Spleen (tissue), 11 donors: ENCODE measurements at regions not wholly inside any gene's neighbourhood (a gene's known extent, or its start where the extent isn't known, plus 50 kb on each side); places are given as distances from the start of the nearest gene placed in this dataset.

Experiments used
- DNase-seq: peaks from one replicate; pipeline ENCODE4 v3.0.0-alpha.2; 2020
- H3K27ac ChIP-seq, 8 donors: fragments of 200-600 bp; sonication (generic) in 7 of 8; 1 replicate in 4 of 8; 2 replicates in 4 of 8; pipeline versions ENCODE4 v1.5.0 to v1.8.0; 2016 to 2021; ENCODE audit warnings: inconsistent platforms in 4 of 8, mild to moderate bottlenecking in 4 of 8, moderate library complexity in 1 of 8
- H3K27me3 ChIP-seq, 7 donors: fragments of 200-600 bp; sonication (generic) in 6 of 7; replicated peaks in 1 of 7; 1 replicate in 4 of 7; 2 replicates in 3 of 7; pipeline versions ENCODE4 v1.5.0 to v1.8.0; 2016 to 2021; ENCODE audit warnings: inconsistent platforms in 3 of 7, mild to moderate bottlenecking in 1 of 7
- H3K36me3 ChIP-seq, 6 donors: fragments of 200-600 bp; sonication (generic) in 5 of 6; 1 replicate in 4 of 6; 2 replicates in 2 of 6; pipeline versions ENCODE4 v1.5.0 to v1.8.0; 2016 to 2021; ENCODE audit warnings: inconsistent platforms in 2 of 6
- H3K4me1 ChIP-seq, 6 donors: fragments of 200-600 bp; sonication (generic) in 5 of 6; 1 replicate in 3 of 6; 2 replicates in 3 of 6; pipeline versions ENCODE4 v1.5.0 to v1.8.0; 2016 to 2021; ENCODE audit warnings: inconsistent platforms in 3 of 6
- H3K4me3 ChIP-seq, 8 donors: fragments of 200-600 bp; sonication (generic) in 7 of 8; 1 replicate in 4 of 8; 2 replicates in 4 of 8; pipeline versions ENCODE4 v1.5.0 to v1.8.0; 2016 to 2021; ENCODE audit warnings: inconsistent platforms in 4 of 8, mild to moderate bottlenecking in 4 of 8, moderate library complexity in 2 of 8
- H3K9me3 ChIP-seq, 8 donors: fragments of 200-600 bp; sonication (generic) in 7 of 8; 1 replicate in 4 of 8; 2 replicates in 4 of 8; pipeline versions ENCODE4 v1.5.0 to v1.8.0; 2016 to 2021; ENCODE audit warnings: inconsistent platforms in 4 of 8
- CTCF ChIP-seq, 11 experiments: fragments of 200-600 bp in 7 of 11; fragments of 450-650 bp in 4 of 11; sonication (generic) in 4 of 11; IDR thresholded peaks in 8 of 11; conservative IDR thresholded peaks in 3 of 11; 1 replicate in 7 of 11; 2 replicates in 4 of 11; pipeline versions ENCODE4 v1.4.0 to v1.8.0; 2016 to 2021; ENCODE audit warnings: antibody characterized with exemption in 11 of 11, inconsistent platforms in 4 of 11, mild to moderate bottlenecking in 1 of 11
- POLR2A ChIP-seq, 3 donors: fragments of 450-650 bp; IDR thresholded peaks; one replicate each; pipeline ENCODE4 v1.5.1; 2017; ENCODE audit warnings: antibody characterized with exemption in 3 of 3, mild to moderate bottlenecking in 1 of 3
- POLR2AphosphoS5 ChIP-seq, 3 donors: sonication (generic); formaldehyde crosslinking; IDR thresholded peaks; one replicate each; pipeline ENCODE4 v1.5.1; 2017; ENCODE audit warnings: antibody characterized with exemption in 3 of 3
- WGBS, 5 donors: extraction: QIAGEN DNeasy Blood & Tissue Kit in 3 of 5; methylation state at CpG; one replicate each; pipeline versions ENCODE4 v1.1.5 to v1.1.7; 2013 to 2018; 5-methylcytosine and 5-hydroxymethylcytosine counted together
- intact Hi-C: fragments of 100-400 bp; cut with DNase I; formaldehyde crosslinking; loops from one replicate; pipeline ENCODE4 v1.15.0; 2023; ENCODE audit warnings: low total_unique reads
- donor health status: healthy with polysubstance abuse.
- donor health status: DM: no; HTN: no; CAD: no; lungs with moderate emphysema.
- donor health status: DM: no; HTN: no; CAD: no.
- donor health status: Bipolar disorder and iron deficiency.
- donor health status: healthy.
- donor health status: DM: no; HTN: no; CAD: no.
- donor health status: DM: yes; HTN: yes; CAD: no.

- TF ChIP-seq CTCF (IDR thresholded peaks at IDR 0.05 in 8 of 11, conservative IDR thresholded peaks at IDR 0.05 in 3 of 11), result no peak
- no peak for TF ChIP-seq POLR2A (IDR thresholded peaks at IDR 0.05)
- no peak for TF ChIP-seq POLR2AphosphoS5 (IDR thresholded peaks at IDR 0.05)
- Histone ChIP-seq H3K4me1 (no peaks in the 10 kb centered on the region), H3K36me3 (no peaks in the 10 kb centered on the region), H3K27ac (no peak overlapping the region), H3K4me3 (no peak overlapping the region), H3K9me3 (peaks cover 0 to 4% (median 0%) of the 10 kb centered on the region in 8 donors), H3K27me3 (no peaks in the 10 kb centered on the region)
- no peak for DNase-seq
- intact Hi-C loops, result no loop called here
- WGBS, 5 donors, result 83 to 95% (median 90%) methylated on average over 4 of the region's 4 CpGs
These were observed 542.8 kb downstream of the IRS1 start for GRCh38 chr2:226256709-226257376.

GRCh38 chr2:226256237-226256636 lies 543.4 kb downstream of the IRS1 start:
- no peak overlapping the region for H3K27ac ChIP-seq
- intact Hi-C loops, result no loop called here
- no peak for TF ChIP-seq POLR2A (IDR thresholded peaks at IDR 0.05)
- no peak for TF ChIP-seq POLR2AphosphoS5 (IDR thresholded peaks at IDR 0.05)
- no peak for TF ChIP-seq CTCF (IDR thresholded peaks at IDR 0.05 in 8 of 11, conservative IDR thresholded peaks at IDR 0.05 in 3 of 11)
- DNase-seq, result no peak
- no peaks in the 10 kb centered on the region for H3K36me3 ChIP-seq
- no peak overlapping the region for H3K4me3 ChIP-seq
- no peaks in the 10 kb centered on the region for H3K4me1 ChIP-seq
- H3K9me3 ChIP-seq, result peaks cover 0 to 4% (median 0%) of the 10 kb centered on the region in 8 donors
- WGBS, 5 donors, result 42 to 68% (median 62%) methylated on average over 2 of the region's 2 CpGs
- H3K27me3 ChIP-seq, result no peaks in the 10 kb centered on the region

GRCh38 chr2:226251661-226252060 lies 548.0 kb downstream of the IRS1 start:
- Histone ChIP-seq H3K9me3 (peaks cover 0 to 4% (median 0%) of the 10 kb centered on the region in 8 donors), H3K4me1 (no peaks in the 10 kb centered on the region), H3K36me3 (no peaks in the 10 kb centered on the region), H3K4me3 (no peak overlapping the region), H3K27ac (no peak overlapping the region), H3K27me3 (no peaks in the 10 kb centered on the region)
- intact Hi-C loops, result no loop called here
- TF ChIP-seq POLR2AphosphoS5 (IDR thresholded peaks at IDR 0.05) (no peak), CTCF (IDR thresholded peaks at IDR 0.05 in 8 of 11, conservative IDR thresholded peaks at IDR 0.05 in 3 of 11) (no peak), POLR2A (IDR thresholded peaks at IDR 0.05) (no peak)
- WGBS, 5 donors, result 41 to 63% (median 57%) methylated on average over 2 of the region's 2 CpGs
- DNase-seq, result no peak

- Histone ChIP-seq H3K27me3 (no peaks in the 10 kb centered on the region), H3K27ac (no peak overlapping the region), H3K4me3 (no peak overlapping the region), H3K36me3 (no peaks in the 10 kb centered on the region), H3K4me1 (no peaks in the 10 kb centered on the region), H3K9me3 (peaks cover 0 to 24% (median 18%) of the 10 kb centered on the region in 8 donors)
- WGBS, 5 donors, result 69 to 87% (median 78%) methylated on average over 3 of the region's 3 CpGs
- intact Hi-C loops, result no loop called here
- DNase-seq, result no peak
- no peak for TF ChIP-seq POLR2AphosphoS5 (IDR thresholded peaks at IDR 0.05)
- no peak for TF ChIP-seq CTCF (IDR thresholded peaks at IDR 0.05 in 8 of 11, conservative IDR thresholded peaks at IDR 0.05 in 3 of 11)
- no peak for TF ChIP-seq POLR2A (IDR thresholded peaks at IDR 0.05)
These were observed 552.0 kb downstream of the IRS1 start for GRCh38 chr2:226247289-226248275.
